ENCODE measurements at regions not wholly inside any gene's neighbourhood (a gene's known extent, or its start where the extent isn't known, plus 50 kb on each side); places are given as distances from the start of the nearest gene placed in this dataset.

GRCh38 chr14:43674273-43674672 lies 832.8 kb downstream of the FSCB start:
- no peak overlapping the region for H3K27ac ChIP-seq (ENCODE audit: low read length)
- H3K4me2 ChIP-seq (ENCODE audit: insufficient read depth, low read length) = no peak overlapping the region
- DNase-seq (no peak), ATAC-seq (ENCODE audit: insufficient read depth, low read depth) (no peak)
- no peak overlapping the region for H3K4me3 ChIP-seq (ENCODE audit: low read depth in 1 of 2, low read length in 2 of 2)
- no peaks in the 10 kb centered on the region for H3K79me2 ChIP-seq (ENCODE audit: insufficient read depth, low read length)
- H3K36me3 ChIP-seq (ENCODE audit: insufficient read depth, low read length) = no peaks in the 10 kb centered on the region
- no peaks in the 10 kb centered on the region for H3K9me3 ChIP-seq (ENCODE audit: insufficient read depth, low read length, severe bottlenecking)
- TF ChIP-seq EZH2 (IDR thresholded peaks at IDR 0.05; ENCODE audit: borderline replicate concordance, low read depth, low read length, severe bottlenecking) = no peak
- TF ChIP-seq, protein P1, sequence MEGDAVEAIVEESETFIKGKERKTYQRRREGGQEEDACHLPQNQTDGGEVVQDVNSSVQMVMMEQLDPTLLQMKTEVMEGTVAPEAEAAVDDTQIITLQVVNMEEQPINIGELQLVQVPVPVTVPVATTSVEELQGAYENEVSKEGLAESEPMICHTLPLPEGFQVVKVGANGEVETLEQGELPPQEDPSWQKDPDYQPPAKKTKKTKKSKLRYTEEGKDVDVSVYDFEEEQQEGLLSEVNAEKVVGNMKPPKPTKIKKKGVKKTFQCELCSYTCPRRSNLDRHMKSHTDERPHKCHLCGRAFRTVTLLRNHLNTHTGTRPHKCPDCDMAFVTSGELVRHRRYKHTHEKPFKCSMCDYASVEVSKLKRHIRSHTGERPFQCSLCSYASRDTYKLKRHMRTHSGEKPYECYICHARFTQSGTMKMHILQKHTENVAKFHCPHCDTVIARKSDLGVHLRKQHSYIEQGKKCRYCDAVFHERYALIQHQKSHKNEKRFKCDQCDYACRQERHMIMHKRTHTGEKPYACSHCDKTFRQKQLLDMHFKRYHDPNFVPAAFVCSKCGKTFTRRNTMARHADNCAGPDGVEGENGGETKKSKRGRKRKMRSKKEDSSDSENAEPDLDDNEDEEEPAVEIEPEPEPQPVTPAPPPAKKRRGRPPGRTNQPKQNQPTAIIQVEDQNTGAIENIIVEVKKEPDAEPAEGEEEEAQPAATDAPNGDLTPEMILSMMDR (IDR thresholded peaks at IDR 0.05; ENCODE audit: borderline replicate concordance, extremely low read depth, low read length, poor library complexity, severe bottlenecking) = no peak
- no peak overlapping the region for H3K9ac ChIP-seq (ENCODE audit: low read depth, low read length)
- H2AFZ ChIP-seq (ENCODE audit: low read depth, low read length) = no peak overlapping the region
- no peaks in the 10 kb centered on the region for H3K4me1 ChIP-seq (ENCODE audit: insufficient read depth, low read length)
- no peaks in the 10 kb centered on the region for H4K20me1 ChIP-seq (ENCODE audit: insufficient read depth, low read length)
- no peaks in the 10 kb centered on the region for H3K27me3 ChIP-seq (ENCODE audit: insufficient read depth, low read length, poor library complexity)

DNA sequence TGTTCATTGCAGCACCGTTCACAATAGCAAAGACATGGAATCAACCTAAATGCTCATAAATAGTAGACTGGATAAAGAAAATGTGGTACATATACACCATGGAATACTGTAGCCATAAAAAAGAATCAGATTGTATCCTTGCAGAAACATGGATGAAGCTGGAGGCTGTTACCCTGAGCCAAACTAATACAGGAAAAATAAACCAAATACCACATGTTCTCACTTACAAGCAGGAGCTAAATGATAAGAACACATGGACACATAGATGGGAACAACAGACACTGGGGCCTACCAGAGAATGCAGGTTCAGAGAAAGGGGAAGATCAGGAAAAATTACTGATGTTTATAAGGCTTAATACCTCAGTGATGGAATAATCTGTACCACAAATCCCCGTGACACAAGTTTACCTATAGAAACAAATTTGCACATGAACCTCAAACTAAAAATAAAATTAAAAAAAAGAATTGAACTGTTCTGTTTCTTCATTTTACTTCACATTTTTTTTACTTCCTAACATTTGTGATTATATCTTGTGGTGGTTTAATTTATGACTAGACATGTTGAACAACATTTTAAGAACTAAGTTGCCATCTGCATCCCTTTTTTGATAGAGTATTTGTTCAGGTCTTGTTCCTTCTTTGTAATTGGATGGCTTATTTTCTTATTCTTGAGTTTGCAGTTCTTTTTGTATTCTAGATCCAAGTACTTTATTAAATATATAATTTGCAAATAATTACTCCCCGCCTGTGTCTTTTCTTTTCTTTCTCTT lies 835.2 kb downstream of the FSCB start:
- no peaks in the 10 kb centered on the region for H3K27me3 ChIP-seq (ENCODE audit: insufficient read depth, low read length, poor library complexity)

DNA sequence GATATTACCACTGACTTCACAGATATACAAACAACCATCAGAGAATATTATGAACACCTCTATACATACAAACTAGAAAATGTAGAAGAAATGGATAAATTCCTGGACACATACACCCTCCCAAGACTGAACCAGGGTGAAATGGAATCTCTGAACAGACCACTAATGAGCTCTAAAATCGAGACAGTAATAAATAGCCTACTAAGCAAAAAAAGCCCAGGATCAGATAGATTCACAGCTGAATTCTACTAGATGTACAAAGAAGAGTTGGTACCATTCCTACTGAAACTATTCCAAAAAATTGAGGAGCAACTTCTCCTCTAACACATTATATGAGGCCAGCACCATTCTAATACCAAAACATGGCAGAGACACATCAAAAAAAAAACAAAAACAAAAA lies 837.7 kb downstream of the FSCB start:
- Histone ChIP-seq H2AFZ (ENCODE audit: low read depth, low read length) (no peak overlapping the region), H3K27me3 (ENCODE audit: insufficient read depth, low read length, poor library complexity) (no peaks in the 10 kb centered on the region), H3K9me3 (ENCODE audit: insufficient read depth, low read length, severe bottlenecking) (no peaks in the 10 kb centered on the region), H3K4me1 (ENCODE audit: insufficient read depth, low read length) (no peaks in the 10 kb centered on the region), H3K36me3 (ENCODE audit: insufficient read depth, low read length) (no peaks in the 10 kb centered on the region), H3K4me2 (ENCODE audit: insufficient read depth, low read length) (no peak overlapping the region), H4K20me1 (ENCODE audit: insufficient read depth, low read length) (no peaks in the 10 kb centered on the region), H3K79me2 (ENCODE audit: insufficient read depth, low read length) (no peaks in the 10 kb centered on the region), H3K9ac (ENCODE audit: low read depth, low read length) (no peak overlapping the region), H3K4me3 (ENCODE audit: low read depth in 1 of 2, low read length in 2 of 2) (no peak overlapping the region), H3K27ac (ENCODE audit: low read length) (no peak overlapping the region)
- no peak for DNase-seq
- no peak for ATAC-seq (ENCODE audit: insufficient read depth, low read depth)
- TF ChIP-seq, protein P1 (IDR thresholded peaks at IDR 0.05; ENCODE audit: borderline replicate concordance, extremely low read depth, low read length, poor library complexity, severe bottlenecking) = no peak
- TF ChIP-seq EZH2 (IDR thresholded peaks at IDR 0.05; ENCODE audit: borderline replicate concordance, low read depth, low read length, severe bottlenecking) = no peak

More for the DNA sequence above, 835.2 kb downstream of the FSCB start:
- Histone ChIP-seq H3K9ac (ENCODE audit: low read depth, low read length) (no peak overlapping the region), H2AFZ (ENCODE audit: low read depth, low read length) (no peak overlapping the region), H3K9me3 (ENCODE audit: insufficient read depth, low read length, severe bottlenecking) (no peaks in the 10 kb centered on the region), H3K36me3 (ENCODE audit: insufficient read depth, low read length) (no peaks in the 10 kb centered on the region), H3K4me1 (ENCODE audit: insufficient read depth, low read length) (no peaks in the 10 kb centered on the region), H3K4me3 (ENCODE audit: low read depth in 1 of 2, low read length in 2 of 2) (no peak overlapping the region), H3K27ac (ENCODE audit: low read length) (no peak overlapping the region), H3K4me2 (ENCODE audit: insufficient read depth, low read length) (no peak overlapping the region), H3K79me2 (ENCODE audit: insufficient read depth, low read length) (no peaks in the 10 kb centered on the region), H4K20me1 (ENCODE audit: insufficient read depth, low read length) (no peaks in the 10 kb centered on the region)
- TF ChIP-seq EZH2 (IDR thresholded peaks at IDR 0.05; ENCODE audit: borderline replicate concordance, low read depth, low read length, severe bottlenecking) = no peak
- TF ChIP-seq, protein P1 (IDR thresholded peaks at IDR 0.05; ENCODE audit: borderline replicate concordance, extremely low read depth, low read length, poor library complexity, severe bottlenecking) = no peak
- no peak for ATAC-seq (ENCODE audit: insufficient read depth, low read depth)
- no peak for DNase-seq

Measured in DND-41 (cell line).